Endothelial cell of umbilical vein (primary cell): ENCODE measurements at regions not wholly inside any gene's neighbourhood (a gene's known extent, or its start where the extent isn't known, plus 50 kb on each side); places are given as distances from the start of the nearest gene placed in this dataset.
"Not testable (repeated sequence)": the region's sequence is repeated elsewhere in the genome, so short reads cannot be mapped to it uniquely, and the experiment has no call there.

Source experiments
- BruUV-seq: library from RNA; stranded (reverse); fragments of 400-500 nt; replicated peaks from 2 replicates; lab custom pipeline; 2021; lab: Mats Ljungman, UMichigan
- CTCF ChIA-PET: fragments of 300-600, 350-600 bp; sonication (Branson Sonifier 250); formaldehyde crosslinking; loops from one replicate; lab custom pipeline; 2021; ENCODE audit warnings: antibody characterized with exemption, inconsistent platforms; lab: Charles Lee
- POLR2A ChIA-PET: fragments of 300-600, 350-600 bp; sonication (Branson Sonifier 250); formaldehyde crosslinking; loops from one replicate; lab custom pipeline; 2021; ENCODE audit warnings: antibody characterized with exemption, inconsistent platforms; lab: Charles Lee
- DNase-seq: peaks from one replicate; pipeline ENCODE4 v3.0.0-alpha.2; 2011; ENCODE audit warnings: low read depth, low spot score
- FAIRE-seq: peaks from 2 replicates; lab custom pipeline; 2011; peaks lifted over from hg19 to GRCh38; lab: Jason Lieb, UNC
- H2AFZ ChIP-seq: 2 replicates; pipeline ENCODE4 v1.6.0; 2012; ENCODE audit warnings: low read depth, low read length, control low read depth, inconsistent platforms
- H3K27ac ChIP-seq: 2 replicates; pipeline ENCODE4 v1.5.1; 2011; ENCODE audit warnings: low read depth, mild to moderate bottlenecking, control low read depth, low read length, moderate library complexity; ENCODE audit not compliant: insufficient read depth
- H3K27me3 ChIP-seq, 2 experiments: 2 replicates each; pipeline versions ENCODE4 v1.6.0 to v1.6.1; 2011; ENCODE audit warnings: low read length in 2 of 2, mixed read lengths in 1 of 2; ENCODE audit not compliant: control insufficient read depth in 2 of 2, insufficient read depth in 2 of 2
- H3K36me3 ChIP-seq, 2 experiments: 2 replicates in 1 of 2; 3 replicates in 1 of 2; pipeline ENCODE4 v1.5.1; 2011; ENCODE audit warnings: low read length in 2 of 2, mild to moderate bottlenecking in 1 of 2, moderate library complexity in 1 of 2; ENCODE audit not compliant: control insufficient read depth in 2 of 2, insufficient read depth in 2 of 2; ENCODE audit errors: extremely low read depth in 1 of 2
- H3K4me1 ChIP-seq: 3 replicates; pipeline ENCODE4 v1.5.1; 2011; ENCODE audit warnings: mild to moderate bottlenecking, low read length; ENCODE audit not compliant: control insufficient read depth, insufficient read depth; ENCODE audit errors: extremely low read depth
- H3K4me2 ChIP-seq: 2 replicates; pipeline ENCODE4 v1.6.1; 2011; ENCODE audit warnings: low read length, control low read depth, mixed read lengths; ENCODE audit not compliant: insufficient read depth
- H3K4me3 ChIP-seq, 3 experiments: fragments of 200-600 bp in 1 of 3; sonication (generic), shearing (Covaris generic) in 1 of 3; replicated peaks in 1 of 3; 2 replicates each; pipeline ENCODE4 v1.5.1; 2011 to 2016; ENCODE audit warnings: control low read depth in 3 of 3, low read length in 3 of 3, mild to moderate bottlenecking in 2 of 3, inconsistent platforms in 1 of 3, low read depth in 1 of 3, moderate library complexity in 1 of 3; ENCODE audit not compliant: insufficient read depth in 1 of 3
- H3K79me2 ChIP-seq: 2 replicates; pipeline ENCODE4 v1.6.0; 2012; ENCODE audit warnings: low read length, inconsistent platforms; ENCODE audit not compliant: control insufficient read depth, insufficient read depth
- H3K9ac ChIP-seq: replicated peaks from 2 replicates; pipeline ENCODE3; 2011; ENCODE audit warnings: low read length, control low read depth; ENCODE audit not compliant: insufficient read depth; ENCODE audit errors: extremely low read depth
- H3K9me1 ChIP-seq: replicated peaks from 3 replicates; pipeline ENCODE4 v1.6.0; 2011; ENCODE audit warnings: mild to moderate bottlenecking, low read length; ENCODE audit not compliant: control insufficient read depth, insufficient read depth; ENCODE audit errors: extremely low read depth
- H3K9me3 ChIP-seq: replicated peaks from 2 replicates; pipeline ENCODE4 v1.5.1; 2012; ENCODE audit warnings: low read length, inconsistent platforms; ENCODE audit not compliant: control insufficient read depth, insufficient read depth
- H4K20me1 ChIP-seq: replicated peaks from 2 replicates; pipeline ENCODE3; 2011; ENCODE audit warnings: mild to moderate bottlenecking, low read length; ENCODE audit not compliant: control insufficient read depth, insufficient read depth; ENCODE audit errors: extremely low read depth
- CTCF ChIP-seq, 2 donors: IDR thresholded peaks; 1 replicate in 1 of 2; 2 replicates in 1 of 2; pipeline ENCODE4 v1.5.1; 2011; ENCODE audit warnings: low read length in 2 of 2, mild to moderate bottlenecking in 2 of 2, moderate library complexity in 2 of 2, control low read depth in 1 of 2, inconsistent platforms in 1 of 2, low read depth in 1 of 2; ENCODE audit not compliant: insufficient read depth in 1 of 2; ENCODE audit errors: extremely low read depth in 1 of 2
- EZH2 ChIP-seq: IDR thresholded peaks from 2 replicates; pipeline ENCODE4 v1.6.1; 2012; ENCODE audit warnings: borderline replicate concordance, low read depth, mild to moderate bottlenecking, moderate library complexity, low read length, inconsistent platforms; ENCODE audit not compliant: severe bottlenecking
- FOS ChIP-seq: IDR thresholded peaks from 2 replicates; pipeline ENCODE4 v1.6.1; 2011; ENCODE audit warnings: mild to moderate bottlenecking, low read length, moderate library complexity, borderline replicate concordance; ENCODE audit not compliant: insufficient read depth
- GATA2 ChIP-seq: IDR thresholded peaks from 2 replicates; pipeline ENCODE4 v1.7.0; 2011; ENCODE audit warnings: low read depth, mild to moderate bottlenecking, moderate library complexity, mixed read lengths, low read length; ENCODE audit not compliant: insufficient read length, insufficient read depth
- JUN ChIP-seq: IDR thresholded peaks from 2 replicates; pipeline ENCODE4 v1.6.1; 2011; ENCODE audit warnings: borderline replicate concordance, low read depth; ENCODE audit not compliant: insufficient read length, insufficient read depth
- MAX ChIP-seq: IDR thresholded peaks from 2 replicates; pipeline ENCODE4 v1.6.1; 2011; ENCODE audit not compliant: insufficient read depth, insufficient read length
- MYC ChIP-seq: IDR thresholded peaks from one replicate; pipeline ENCODE4 v1.6.1; 2011; ENCODE audit warnings: mild to moderate bottlenecking, low read depth, low read length
- POLR2A ChIP-seq: IDR thresholded peaks from 2 replicates; pipeline ENCODE4 v1.6.1; 2012; ENCODE audit warnings: low read depth, mild to moderate bottlenecking, control low read depth, low read length
- POLR2AphosphoS5 ChIP-seq: IDR thresholded peaks from 2 replicates; pipeline ENCODE4 v1.6.1; 2012; ENCODE audit warnings: low read depth, mild to moderate bottlenecking, control low read depth, low read length, moderate library complexity; ENCODE audit not compliant: insufficient read depth
- dilution Hi-C: fragments of 300-500 bp; cut with MboI; formaldehyde crosslinking; loops from one replicate; pipeline ENCODE4 v1.15.0; 2019; ENCODE audit warnings: low sequenced_read_pairs; ENCODE audit not compliant: extremely low pct_ligation_motif_present
- intact Hi-C: fragments of 100-400 bp; cut with micrococcal nuclease; formaldehyde crosslinking; loops from one replicate; pipeline ENCODE4 v1.10.0; 2022

- TF ChIP-seq MAX, result no peak
- no peak for TF ChIP-seq POLR2A
- TF ChIP-seq GATA2, result no peak
- no peak for TF ChIP-seq EZH2
- no peak for TF ChIP-seq POLR2AphosphoS5
- no peak for TF ChIP-seq JUN
- TF ChIP-seq MYC, result no peak
- no peak overlapping the region for H3K9ac ChIP-seq
- no peak overlapping the region for H3K27ac ChIP-seq
- dilution Hi-C loops (no loop called here), intact Hi-C loops (no loop called here)
- H3K27me3 ChIP-seq, result no peaks in the 10 kb centered on the region
- POLR2A ChIA-PET, result no interaction called here
- H3K79me2 ChIP-seq, result no peaks in the 10 kb centered on the region
- FAIRE-seq (no peak), DNase-seq (no peak)
- no peak overlapping the region for H3K4me2 ChIP-seq
- no peaks in the 10 kb centered on the region for H3K4me1 ChIP-seq
- H3K36me3 ChIP-seq, result no peaks in the 10 kb centered on the region
- H2AFZ ChIP-seq, result no peak overlapping the region
- no TSS peak for BruUV-seq
- H3K9me1 ChIP-seq, result no peaks in the 10 kb centered on the region
- H4K20me1 ChIP-seq, result no peaks in the 10 kb centered on the region
- CTCF ChIA-PET, result no interaction called here
- no peak overlapping the region for H3K4me3 ChIP-seq
- H3K9me3 ChIP-seq, result no peaks in the 10 kb centered on the region
These were observed 912.1 kb upstream of the GRIA3 start for GRCh38 chrX:122272011-122272410.

GRCh38 chrX:122279746-122280145 is 904.3 kb upstream of the GRIA3 start:
- DNase-seq (no peak), FAIRE-seq (no peak)
- TF ChIP-seq JUN (no peak), CTCF (IDR thresholded peaks at IDR 0.05; ENCODE audit: extremely low read depth in 1 of 2, insufficient read depth in 1 of 2, low read depth in 1 of 2, low read length in 2 of 2) (no peak), EZH2 (no peak), FOS (no peak)
- Histone ChIP-seq H2AFZ (no peak overlapping the region), H3K27me3 (no peaks in the 10 kb centered on the region), H3K9ac (no peak overlapping the region), H3K4me3 (no peak overlapping the region), H3K9me1 (no peaks in the 10 kb centered on the region), H4K20me1 (no peaks in the 10 kb centered on the region), H3K9me3 (no peaks in the 10 kb centered on the region), H3K4me2 (no peak overlapping the region), H3K79me2 (no peaks in the 10 kb centered on the region), H3K27ac (no peak overlapping the region), H3K4me1 (no peaks in the 10 kb centered on the region), H3K36me3 (no peaks in the 10 kb centered on the region)
- POLR2A ChIA-PET, result no interaction called here
- CTCF ChIA-PET, result no interaction called here
- no TSS peak for BruUV-seq
- intact Hi-C loops (no loop called here), dilution Hi-C loops (no loop called here)

- H3K79me2 ChIP-seq, H3K4me2 ChIP-seq, FAIRE-seq, H2AFZ ChIP-seq, H3K9me1 ChIP-seq, dilution Hi-C loops, H3K4me1 ChIP-seq, CTCF ChIA-PET, H3K9ac ChIP-seq, H3K27me3 ChIP-seq, H4K20me1 ChIP-seq, H3K36me3 ChIP-seq, POLR2A ChIA-PET, H3K9me3 ChIP-seq, H3K4me3 ChIP-seq, intact Hi-C loops, H3K27ac ChIP-seq, DNase-seq, BruUV-seq: not testable (repeated sequence)
These were observed 884.3 kb upstream of the GRIA3 start for GRCh38 chrX:122299822-122300221.
